ENCODE measurements at regions not wholly inside any gene's neighbourhood (a gene's known extent, or its start where the extent isn't known, plus 50 kb on each side); places are given as distances from the start of the nearest gene placed in this dataset.

- Histone ChIP-seq H3K36me3 (ENCODE audit: control insufficient read depth in 4 of 4, insufficient read depth in 4 of 4, low read length in 4 of 4) (no peaks in the 10 kb centered on the region), H3K9me3 (ENCODE audit: control insufficient read depth in 4 of 4, insufficient read depth in 3 of 4, low read length in 3 of 4) (peaks cover 0 to 3% (median 1%) of the 10 kb centered on the region in 4 donors), H3K4me3 (no peak overlapping the region), H3K4me1 (ENCODE audit: control insufficient read depth in 5 of 5, insufficient read depth in 5 of 5, low read length in 5 of 5) (no peaks in the 10 kb centered on the region), H3K9ac (ENCODE audit: insufficient read depth in 1 of 2, low read length in 2 of 2) (no peak overlapping the region), H3K27me3 (ENCODE audit: control insufficient read depth in 3 of 3, insufficient read depth in 3 of 3, low read length in 2 of 3) (no peaks in the 10 kb centered on the region), H3K27ac (ENCODE audit: low read depth in 1 of 2, low read length in 1 of 2) (no peak overlapping the region)
- DNase-seq (no peak), ATAC-seq (ENCODE audit: insufficient read depth, low FRiP score) (no peak)
- WGBS, 2 donors, result 89 to 91% methylated on average over 2 of the region's 2 CpGs
- no peak for TF ChIP-seq CTCF (IDR thresholded peaks at IDR 0.05; ENCODE audit: control extremely low read depth, extremely low read depth)
Observed at GRCh38 chr4:126859872-126860271, 772.9 kb upstream of the INTU start.

GRCh38 chr4:126860308-126860707, 772.4 kb upstream of the INTU start:
- ATAC-seq (ENCODE audit: insufficient read depth, low FRiP score) (no peak), DNase-seq (no peak)
- H3K9me3 ChIP-seq (ENCODE audit: control insufficient read depth in 4 of 4, insufficient read depth in 3 of 4, low read length in 3 of 4), result peaks cover 0 to 3% (median 1%) of the 10 kb centered on the region in 4 donors
- H3K4me1 ChIP-seq (ENCODE audit: control insufficient read depth in 5 of 5, insufficient read depth in 5 of 5, low read length in 5 of 5), result no peaks in the 10 kb centered on the region
- TF ChIP-seq CTCF (IDR thresholded peaks at IDR 0.05; ENCODE audit: control extremely low read depth, extremely low read depth), result no peak
- no peak overlapping the region for H3K9ac ChIP-seq (ENCODE audit: insufficient read depth in 1 of 2, low read length in 2 of 2)
- no peaks in the 10 kb centered on the region for H3K36me3 ChIP-seq (ENCODE audit: control insufficient read depth in 4 of 4, insufficient read depth in 4 of 4, low read length in 4 of 4)
- H3K27ac ChIP-seq (ENCODE audit: low read depth in 1 of 2, low read length in 1 of 2), result no peak overlapping the region
- no peak overlapping the region for H3K4me3 ChIP-seq
- no peaks in the 10 kb centered on the region for H3K27me3 ChIP-seq (ENCODE audit: control insufficient read depth in 3 of 3, insufficient read depth in 3 of 3, low read length in 2 of 3)
- 93 to 97% methylated on average over 1 of the region's 1 CpG for WGBS, 2 donors

DNA sequence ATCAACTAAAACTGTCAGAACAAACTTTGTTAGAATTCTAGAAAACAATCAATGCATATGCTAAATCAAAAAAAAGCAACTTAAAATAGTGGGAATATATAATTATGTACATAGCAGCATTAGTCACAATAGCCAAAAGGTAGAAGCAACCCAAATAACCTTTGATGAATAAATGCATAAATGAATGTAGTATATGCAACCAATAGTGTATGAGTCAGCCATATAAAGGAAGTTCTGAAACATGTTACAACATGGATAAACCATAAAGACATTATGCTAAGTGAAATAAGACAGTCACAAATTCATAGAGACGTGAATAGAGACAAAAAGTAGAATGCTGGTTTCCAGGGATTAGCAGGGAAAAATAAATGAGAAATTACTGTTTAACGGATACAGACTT, 762.8 kb upstream of the INTU start:
- Histone ChIP-seq H3K4me1 (ENCODE audit: control insufficient read depth in 5 of 5, insufficient read depth in 5 of 5, low read length in 5 of 5) (no peaks in the 10 kb centered on the region), H3K36me3 (ENCODE audit: control insufficient read depth in 4 of 4, insufficient read depth in 4 of 4, low read length in 4 of 4) (no peaks in the 10 kb centered on the region), H3K27ac (ENCODE audit: low read depth in 1 of 2, low read length in 1 of 2) (no peak overlapping the region), H3K9ac (ENCODE audit: insufficient read depth in 1 of 2, low read length in 2 of 2) (no peak overlapping the region), H3K4me3 (no peak overlapping the region), H3K27me3 (ENCODE audit: control insufficient read depth in 3 of 3, insufficient read depth in 3 of 3, low read length in 2 of 3) (no peaks in the 10 kb centered on the region), H3K9me3 (ENCODE audit: control insufficient read depth in 4 of 4, insufficient read depth in 3 of 4, low read length in 3 of 4) (peaks cover 0 to 9% (median 3%) of the 10 kb centered on the region in 4 donors)
- DNase-seq (no peak), ATAC-seq (ENCODE audit: insufficient read depth, low FRiP score) (no peak)
- 79 to 84% methylated on average over 2 of the region's 2 CpGs for WGBS, 2 donors
- no peak for TF ChIP-seq CTCF (IDR thresholded peaks at IDR 0.05; ENCODE audit: control extremely low read depth, extremely low read depth)

- no peaks in the 10 kb centered on the region for H3K4me1 ChIP-seq (ENCODE audit: control insufficient read depth in 5 of 5, insufficient read depth in 5 of 5, low read length in 5 of 5)
- H3K9me3 ChIP-seq (ENCODE audit: control insufficient read depth in 4 of 4, insufficient read depth in 3 of 4, low read length in 3 of 4), result peaks cover 0 to 9% (median 1%) of the 10 kb centered on the region in 4 donors
- TF ChIP-seq CTCF (IDR thresholded peaks at IDR 0.05; ENCODE audit: control extremely low read depth, extremely low read depth), result no peak
- H3K27ac ChIP-seq (ENCODE audit: low read depth in 1 of 2, low read length in 1 of 2), result no peak overlapping the region
- H3K36me3 ChIP-seq (ENCODE audit: control insufficient read depth in 4 of 4, insufficient read depth in 4 of 4, low read length in 4 of 4), result no peaks in the 10 kb centered on the region
- DNase-seq (no peak), ATAC-seq (ENCODE audit: insufficient read depth, low FRiP score) (no peak)
- no peak overlapping the region for H3K4me3 ChIP-seq
- no peaks in the 10 kb centered on the region for H3K27me3 ChIP-seq (ENCODE audit: control insufficient read depth in 3 of 3, insufficient read depth in 3 of 3, low read length in 2 of 3)
- H3K9ac ChIP-seq (ENCODE audit: insufficient read depth in 1 of 2, low read length in 2 of 2), result no peak overlapping the region
Observed at GRCh38 chr4:126871810-126872209, 760.9 kb upstream of the INTU start.

Data from lung (tissue), 11 donors.